ENCODE measurements at regions not wholly inside any gene's neighbourhood (a gene's known extent, or its start where the extent isn't known, plus 50 kb on each side); places are given as distances from the start of the nearest gene placed in this dataset.
"Not testable (repeated sequence)": the region's sequence is repeated elsewhere in the genome, so short reads cannot be mapped to it uniquely, and the experiment has no call there.

DNA sequence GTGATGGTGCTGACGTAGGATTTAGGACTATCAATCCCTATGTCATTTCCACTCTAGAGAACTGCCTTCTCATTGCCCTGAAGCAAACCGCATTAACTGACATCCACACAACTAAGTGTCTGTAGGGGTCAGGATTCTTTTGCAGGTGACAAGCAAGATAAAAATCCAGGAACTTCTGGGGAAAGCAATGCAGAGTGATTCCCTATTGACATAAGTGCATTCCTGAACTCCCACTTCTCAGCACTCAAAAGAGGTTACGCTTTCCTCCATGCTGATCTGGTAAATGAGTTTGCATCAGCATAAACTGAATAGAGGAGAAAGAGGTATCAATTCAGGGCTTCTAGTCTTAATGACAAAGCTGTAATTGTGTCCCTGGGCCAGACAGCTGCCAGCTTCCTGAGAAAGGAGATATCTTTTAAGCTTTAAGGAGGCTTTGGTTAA, 224.6 kb upstream of the ISX start:
- H3K4me3 ChIP-seq (ENCODE audit: low read length): no peak overlapping the region
- no peak for DNase-seq (ENCODE audit: low read depth)
- TF ChIP-seq, protein P1, sequence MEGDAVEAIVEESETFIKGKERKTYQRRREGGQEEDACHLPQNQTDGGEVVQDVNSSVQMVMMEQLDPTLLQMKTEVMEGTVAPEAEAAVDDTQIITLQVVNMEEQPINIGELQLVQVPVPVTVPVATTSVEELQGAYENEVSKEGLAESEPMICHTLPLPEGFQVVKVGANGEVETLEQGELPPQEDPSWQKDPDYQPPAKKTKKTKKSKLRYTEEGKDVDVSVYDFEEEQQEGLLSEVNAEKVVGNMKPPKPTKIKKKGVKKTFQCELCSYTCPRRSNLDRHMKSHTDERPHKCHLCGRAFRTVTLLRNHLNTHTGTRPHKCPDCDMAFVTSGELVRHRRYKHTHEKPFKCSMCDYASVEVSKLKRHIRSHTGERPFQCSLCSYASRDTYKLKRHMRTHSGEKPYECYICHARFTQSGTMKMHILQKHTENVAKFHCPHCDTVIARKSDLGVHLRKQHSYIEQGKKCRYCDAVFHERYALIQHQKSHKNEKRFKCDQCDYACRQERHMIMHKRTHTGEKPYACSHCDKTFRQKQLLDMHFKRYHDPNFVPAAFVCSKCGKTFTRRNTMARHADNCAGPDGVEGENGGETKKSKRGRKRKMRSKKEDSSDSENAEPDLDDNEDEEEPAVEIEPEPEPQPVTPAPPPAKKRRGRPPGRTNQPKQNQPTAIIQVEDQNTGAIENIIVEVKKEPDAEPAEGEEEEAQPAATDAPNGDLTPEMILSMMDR (conservative IDR thresholded peaks at IDR 0.05; ENCODE audit: low read depth, low read length): no peak

DNA sequence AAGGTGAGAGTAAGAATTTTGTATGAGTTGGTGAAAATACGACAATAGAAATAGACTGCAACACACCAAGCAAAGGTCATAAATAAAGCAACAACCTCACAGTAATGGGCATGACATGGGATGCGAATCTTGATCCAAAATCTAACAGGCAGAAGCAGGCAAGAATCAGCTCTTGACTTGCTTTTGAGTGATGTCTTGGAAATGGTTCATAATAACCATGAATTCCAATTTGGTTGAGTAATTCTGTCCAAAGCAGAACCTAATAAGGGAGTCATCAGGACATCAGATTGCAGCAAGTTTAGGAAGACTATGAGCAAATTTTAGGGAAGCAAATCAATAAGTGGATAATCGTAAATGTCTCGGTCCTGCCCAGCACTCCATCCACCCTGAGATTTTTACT, 224.0 kb upstream of the ISX start:
- H3K4me3 ChIP-seq (ENCODE audit: low read length): no peak overlapping the region
- TF ChIP-seq, protein P1 (conservative IDR thresholded peaks at IDR 0.05; ENCODE audit: low read depth, low read length): no peak
- no peak for DNase-seq (ENCODE audit: low read depth)

DNA sequence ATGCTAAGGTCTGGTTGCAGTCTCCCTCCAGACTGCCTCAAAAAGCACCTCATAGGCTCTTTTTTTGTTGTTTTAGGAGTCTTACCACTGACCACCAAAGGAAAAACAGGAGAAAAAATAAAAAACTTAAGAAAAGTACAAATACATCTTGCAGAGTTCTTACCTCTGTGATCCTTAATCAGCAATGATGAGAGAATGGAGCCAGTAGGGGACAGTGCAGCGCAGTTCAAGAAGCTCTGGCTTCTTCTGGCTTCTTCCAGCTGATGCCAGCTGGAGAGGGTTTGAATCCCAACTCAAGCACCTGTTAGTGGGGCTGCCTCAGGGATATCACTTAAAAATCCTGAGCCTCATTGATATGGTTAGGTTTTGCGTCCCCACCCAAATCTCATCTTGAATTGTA, 223.3 kb upstream of the ISX start:
- DNase-seq (ENCODE audit: low read depth): no peak
- no peak overlapping the region for H3K4me3 ChIP-seq (ENCODE audit: low read length)
- TF ChIP-seq, protein P1 (conservative IDR thresholded peaks at IDR 0.05; ENCODE audit: low read depth, low read length): no peak

DNA sequence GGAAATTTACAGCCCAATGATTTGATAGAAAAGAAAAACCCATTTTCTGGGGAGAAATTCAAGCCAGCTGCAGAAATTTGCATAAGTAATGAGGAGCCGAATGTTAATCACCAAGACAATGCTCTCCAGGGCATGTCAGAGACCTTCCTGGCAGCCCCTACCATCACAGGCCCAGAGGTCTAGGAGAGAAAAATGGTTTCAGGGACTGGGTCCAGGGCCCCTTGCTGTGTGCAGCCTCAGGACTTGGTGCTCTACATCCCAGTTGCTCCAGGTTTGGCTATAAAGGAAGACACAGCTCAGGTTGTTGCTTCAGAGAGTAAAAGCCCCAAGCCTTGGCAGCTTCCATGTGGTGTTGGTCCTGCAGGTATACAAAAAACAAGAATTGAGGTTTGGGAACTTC, 222.2 kb upstream of the ISX start:
- DNase-seq (ENCODE audit: low read depth); H3K4me3 ChIP-seq (ENCODE audit: low read length): not testable (repeated sequence)

DNA sequence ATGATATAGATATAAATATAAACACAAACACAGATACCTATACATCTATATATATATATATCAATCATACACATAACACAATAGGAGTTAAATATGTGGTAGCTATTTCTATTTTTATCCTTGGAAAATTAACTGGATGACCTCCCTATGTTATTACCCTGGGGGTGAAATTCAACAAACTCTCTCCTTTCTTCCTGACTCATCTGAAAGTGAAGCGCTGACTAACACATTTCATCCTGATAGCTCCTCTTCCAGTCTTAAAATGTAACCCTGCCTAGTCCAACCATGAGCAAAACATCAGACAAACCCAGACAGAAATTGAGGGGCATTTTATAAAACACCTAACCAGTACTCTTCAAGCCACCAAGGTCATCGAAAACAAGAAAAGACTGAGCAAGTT, 220.6 kb upstream of the ISX start:
- TF ChIP-seq, protein P1 (conservative IDR thresholded peaks at IDR 0.05; ENCODE audit: low read depth, low read length): no peak
- DNase-seq (ENCODE audit: low read depth): no peak
- H3K4me3 ChIP-seq (ENCODE audit: low read length): no peak overlapping the region

DNA sequence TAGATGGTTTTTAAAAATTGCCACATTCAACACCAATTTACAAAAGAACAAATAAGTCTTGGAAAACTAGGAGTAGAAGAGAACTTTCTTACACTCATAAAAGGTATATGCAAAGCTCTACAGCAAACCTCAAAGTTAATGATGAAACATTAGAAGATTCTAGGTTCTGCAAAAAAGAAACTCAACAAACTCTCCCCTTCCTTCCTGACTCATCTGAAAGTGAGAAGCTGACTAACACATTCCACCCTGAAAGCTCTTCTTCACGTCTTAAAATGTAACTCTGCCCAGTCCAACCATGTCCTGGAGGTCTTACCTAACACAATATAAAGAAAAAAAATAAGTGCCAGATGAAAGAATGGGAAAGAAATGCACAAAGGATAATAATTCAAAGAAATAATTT, 218.9 kb upstream of the ISX start:
- no peak for DNase-seq (ENCODE audit: low read depth)
- TF ChIP-seq, protein P1 (conservative IDR thresholded peaks at IDR 0.05; ENCODE audit: low read depth, low read length): no peak

DNA sequence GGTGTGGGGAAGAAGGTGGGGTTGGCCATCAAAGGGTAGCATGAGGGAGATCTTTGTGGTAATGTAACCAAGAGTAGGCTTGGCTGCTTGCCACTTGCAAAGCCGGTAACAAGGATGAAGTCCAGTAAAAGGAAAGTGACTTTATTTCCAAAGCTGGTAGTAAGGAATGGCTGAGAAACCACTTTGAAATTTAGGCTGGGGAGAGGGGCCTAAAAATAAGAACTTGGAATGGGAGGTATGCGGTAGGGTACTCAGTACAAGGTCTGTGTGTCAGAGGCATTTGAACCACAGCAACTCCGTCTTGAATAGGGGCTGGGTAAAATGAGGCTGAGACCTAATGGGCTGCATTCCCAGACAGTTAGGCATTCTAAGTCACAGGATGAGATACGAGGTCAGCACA, 216.0 kb upstream of the ISX start:
- TF ChIP-seq, protein P1 (conservative IDR thresholded peaks at IDR 0.05; ENCODE audit: low read depth, low read length): no peak
- no peak overlapping the region for H3K4me3 ChIP-seq (ENCODE audit: low read length)
- no peak for DNase-seq (ENCODE audit: low read depth)

More for the DNA sequence above, 218.9 kb upstream of the ISX start:
- no peak overlapping the region for H3K4me3 ChIP-seq (ENCODE audit: low read length)

Measured in retinal pigment epithelial cell (primary cell).